Inferior parietal cortex (tissue), 1 donor: ENCODE measurements at regions not wholly inside any gene's neighbourhood (a gene's known extent, or its start where the extent isn't known, plus 50 kb on each side); places are given as distances from the start of the nearest gene placed in this dataset.
"Not testable (repeated sequence)": the region's sequence is repeated elsewhere in the genome, so short reads cannot be mapped to it uniquely, and the experiment has no call there.

ENCODE experiments used
- DNase-seq: peaks from one replicate; pipeline ENCODE4 v3.0.0-alpha.2; 2016; ENCODE audit errors: extremely low spot score

DNA sequence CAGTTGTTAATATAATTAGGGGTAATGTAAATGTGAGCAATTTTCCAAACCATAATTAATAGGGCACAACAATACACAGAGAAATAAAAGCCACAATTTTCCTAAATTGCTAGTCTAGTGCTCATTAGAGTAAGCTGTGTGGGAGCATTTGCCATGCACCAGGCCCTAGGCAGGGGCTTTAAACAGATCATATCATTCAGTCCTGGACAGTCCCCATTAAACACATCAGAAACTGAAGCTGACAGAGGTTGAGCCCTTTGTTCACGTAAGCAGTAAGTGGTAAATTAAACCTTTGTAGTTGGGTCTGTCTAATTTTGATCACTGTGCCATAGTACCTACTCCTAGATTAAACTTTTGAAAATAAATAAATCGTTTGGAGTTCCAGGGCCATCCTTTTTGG is 931.1 kb downstream of the C6orf118 start:
- DNase-seq = no peak

DNA sequence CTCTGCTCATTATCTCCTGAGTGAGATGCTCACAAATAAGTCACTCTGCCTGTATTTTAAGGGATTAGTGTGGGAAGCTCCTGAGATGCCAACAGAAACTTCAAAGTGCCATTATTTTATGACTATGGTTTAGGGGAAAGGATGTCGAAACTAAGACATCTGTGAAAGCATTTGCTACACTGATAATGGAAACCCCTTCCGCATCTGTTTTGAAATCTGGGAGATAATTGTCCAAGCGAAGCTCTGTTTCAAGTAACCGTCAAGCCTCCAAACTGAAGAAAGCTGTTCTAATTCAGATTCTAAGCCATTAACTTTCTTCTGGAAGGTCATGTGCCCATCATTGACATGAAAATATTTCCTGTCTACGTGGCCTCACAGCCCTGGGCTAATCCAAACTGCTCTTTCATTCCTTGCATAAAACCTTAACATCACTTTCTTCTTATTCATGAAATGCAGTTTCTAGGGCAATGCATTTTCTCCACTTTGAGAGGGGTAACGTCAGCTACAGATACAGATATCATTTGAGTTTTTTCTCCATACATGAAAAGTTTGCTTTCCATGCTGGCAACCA is 932.0 kb downstream of the C6orf118 start:
- DNase-seq = no peak

DNA sequence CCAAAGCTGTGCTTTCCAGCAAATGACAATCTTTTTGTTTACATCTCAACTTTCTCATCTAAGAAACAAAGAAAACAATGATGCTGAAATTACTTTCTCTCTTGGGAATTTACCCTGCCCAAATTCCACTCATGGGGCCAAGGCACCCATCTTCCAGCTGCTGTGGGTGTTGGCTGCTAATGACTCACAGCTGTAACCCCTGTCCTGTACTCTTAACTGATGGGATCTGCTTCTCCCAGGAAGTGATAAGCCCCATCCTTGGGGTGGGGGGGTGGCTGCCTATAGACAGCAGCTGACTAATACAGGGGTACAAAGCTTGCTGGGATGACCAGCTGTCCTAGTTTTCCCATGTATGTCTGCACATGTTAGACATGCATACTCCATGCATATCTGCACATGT is 938.6 kb downstream of the C6orf118 start:
- DNase-seq = no peak

DNA sequence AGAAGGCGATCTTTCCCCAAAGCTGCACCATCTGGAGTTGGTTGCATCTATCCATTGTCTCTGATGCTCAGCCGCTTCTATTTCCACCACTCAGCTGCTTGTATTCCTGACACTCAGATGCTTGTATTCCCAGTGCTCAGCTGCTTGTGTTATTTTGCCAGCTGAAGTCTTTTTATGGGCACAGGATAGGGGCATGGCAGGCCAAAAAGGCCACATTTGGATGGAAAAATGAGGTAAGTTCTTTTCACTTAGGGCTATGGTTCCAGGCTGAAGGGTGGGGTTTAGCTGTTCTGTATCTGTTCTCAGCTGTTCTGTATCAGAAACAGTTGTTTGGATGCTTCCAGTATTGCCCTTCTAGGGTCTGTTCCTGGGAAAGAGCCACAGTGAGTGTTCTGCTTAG is 944.9 kb downstream of the QKI start:
- no peak for DNase-seq

DNA sequence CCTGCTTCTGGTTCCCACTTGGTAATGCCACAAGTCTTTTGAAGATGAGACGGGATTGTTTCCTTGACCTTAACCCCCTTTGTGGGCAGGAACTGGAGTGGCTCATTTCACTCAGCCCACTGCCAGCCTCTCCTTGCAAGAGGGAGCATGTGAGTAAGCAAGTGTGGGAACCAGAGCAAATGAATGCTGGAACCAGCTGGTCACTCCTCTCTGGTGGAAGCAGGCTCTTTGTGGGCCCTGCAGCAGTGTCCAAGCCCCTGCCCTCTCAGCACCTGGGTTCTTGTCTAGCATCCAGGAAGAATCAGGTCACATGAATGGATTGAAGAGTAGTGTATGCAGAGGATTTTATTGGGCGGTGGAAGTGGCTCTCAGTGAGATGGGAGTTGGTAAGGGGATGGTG is 944.5 kb downstream of the QKI start:
- no peak for DNase-seq

DNA sequence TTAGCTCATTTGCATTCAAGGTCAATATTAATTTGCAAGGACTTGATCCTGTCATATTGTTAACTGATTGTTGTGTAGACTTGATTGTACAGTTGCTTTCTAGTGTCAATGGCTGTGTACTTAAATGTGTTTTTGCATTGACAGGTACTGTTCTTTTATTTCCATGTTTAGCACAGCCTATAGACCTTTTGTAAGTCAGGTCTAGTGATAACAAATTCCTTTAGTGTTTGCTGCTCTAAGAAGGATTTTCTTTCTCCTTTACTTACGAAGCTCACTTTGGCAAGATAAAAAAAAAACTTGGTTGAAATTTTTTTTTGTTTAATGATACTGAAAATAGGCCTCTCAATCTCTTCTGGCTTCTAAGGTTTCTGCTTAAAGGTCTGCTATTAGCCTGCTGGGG is 942.3 kb downstream of the QKI start:
- DNase-seq = no peak

DNA sequence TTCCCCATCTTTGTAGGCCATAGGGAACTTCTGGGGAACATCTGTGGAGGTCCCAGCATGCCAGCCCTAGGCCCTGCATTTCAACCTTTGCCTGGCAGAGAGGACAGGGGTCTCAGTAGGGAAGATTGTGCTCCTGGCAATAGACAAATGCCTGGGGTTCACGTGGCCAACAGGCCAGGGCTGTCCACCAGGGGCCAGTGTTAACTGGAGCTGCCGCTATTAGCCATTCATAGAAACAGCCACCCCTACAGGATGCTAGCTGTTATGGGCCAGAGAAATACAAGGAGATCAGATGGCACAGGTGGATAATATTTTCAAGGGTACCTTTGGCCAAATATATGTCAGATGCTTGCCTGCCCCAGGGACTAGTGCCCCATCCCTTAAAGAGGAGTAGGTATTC is 932.9 kb downstream of the QKI start:
- DNase-seq = no peak

DNA sequence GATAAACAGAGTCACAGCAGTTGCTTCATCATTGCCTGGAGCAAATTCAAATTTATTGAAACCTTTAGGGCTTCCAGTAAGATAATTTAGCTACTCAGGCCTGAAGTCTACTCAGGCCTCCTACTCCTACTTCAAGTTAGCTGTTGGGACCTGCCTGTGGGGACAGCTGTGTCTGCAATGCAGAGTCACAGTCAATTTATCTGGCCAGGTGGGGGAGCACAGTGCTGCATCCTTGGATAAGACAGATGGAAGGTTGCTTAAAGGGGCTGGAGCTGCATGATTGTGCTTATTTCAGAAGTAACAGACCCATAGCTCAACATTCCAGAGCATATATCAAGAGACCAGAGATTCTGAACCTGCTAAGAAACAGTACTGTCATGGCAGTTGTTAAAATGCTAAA is 932.1 kb downstream of the QKI start:
- no peak for DNase-seq

DNA sequence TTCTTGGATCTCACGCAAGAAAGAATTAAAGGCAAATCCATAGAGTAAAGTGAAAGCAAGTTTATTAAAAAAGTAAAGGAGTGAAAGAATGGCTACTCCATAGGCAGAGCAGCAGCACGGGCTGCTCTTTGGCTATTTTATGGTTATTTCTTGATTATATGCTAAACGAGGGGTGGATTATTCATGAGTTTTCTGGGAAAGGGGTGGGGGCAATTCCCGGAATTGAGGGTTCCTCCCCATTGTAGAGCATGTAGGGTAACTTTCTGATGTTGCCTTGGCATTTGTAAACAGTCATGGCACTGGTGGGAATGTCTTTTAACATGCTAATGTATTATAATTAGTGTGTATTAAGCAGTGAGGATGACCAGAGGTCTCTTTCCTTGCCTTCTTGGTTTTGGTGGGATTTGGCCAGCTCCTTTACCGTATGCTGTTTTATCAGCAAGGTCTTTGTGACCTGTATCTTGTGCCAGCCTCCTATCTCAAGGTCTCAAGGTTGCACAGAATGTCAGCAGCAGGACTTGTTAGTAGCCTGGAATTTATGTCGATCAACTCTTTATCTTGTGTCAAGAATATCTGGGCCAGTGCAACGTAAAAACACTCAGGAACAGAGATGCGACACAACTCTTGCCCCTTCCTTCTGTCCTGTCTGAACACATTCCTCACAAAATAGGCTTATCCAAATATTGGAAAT is 931.4 kb downstream of the QKI start:
- DNase-seq = no peak

DNA sequence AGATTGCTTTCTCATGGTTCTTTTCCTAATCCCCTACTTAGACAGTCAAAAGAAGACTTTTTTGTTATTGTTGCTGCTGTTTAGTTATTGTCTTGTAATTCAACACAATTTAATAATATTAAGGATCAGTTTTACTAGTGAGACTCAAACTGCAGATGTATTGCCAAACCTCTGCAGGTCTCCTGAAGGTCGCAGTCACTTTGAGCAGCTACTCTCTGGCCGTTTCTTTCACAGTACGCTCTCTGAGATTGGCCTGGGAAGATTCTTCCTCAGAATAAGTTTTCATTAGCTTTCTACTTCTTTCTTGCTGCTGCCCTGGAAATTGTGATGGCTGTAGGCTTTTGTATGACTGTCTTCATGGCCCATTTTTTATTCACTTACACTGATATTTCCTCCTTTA is 930.8 kb downstream of the QKI start:
- no peak for DNase-seq

DNA sequence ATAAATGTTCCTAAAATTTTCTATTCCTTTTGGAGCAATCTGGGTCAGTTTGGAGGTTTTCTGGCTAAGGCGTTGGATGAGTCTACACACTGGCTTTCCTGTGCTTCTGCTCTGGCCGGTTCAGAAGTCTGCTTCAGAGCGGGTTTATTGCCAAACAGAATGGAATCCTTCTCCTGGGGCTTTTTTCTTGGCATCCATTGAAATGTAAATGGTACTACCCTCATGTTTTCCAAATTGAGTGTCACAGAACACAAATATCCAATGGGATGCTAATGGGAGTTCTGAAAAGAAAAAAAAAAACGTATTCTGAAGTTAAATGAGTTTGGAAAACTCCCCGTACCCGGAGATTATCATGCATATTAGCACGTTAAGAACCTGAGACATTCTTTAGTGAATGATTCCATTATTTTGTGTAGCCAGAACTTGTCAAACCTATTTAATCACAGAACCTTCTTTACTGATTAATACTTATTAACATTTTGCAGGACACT is 930.3 kb downstream of the QKI start:
- no peak for DNase-seq

DNA sequence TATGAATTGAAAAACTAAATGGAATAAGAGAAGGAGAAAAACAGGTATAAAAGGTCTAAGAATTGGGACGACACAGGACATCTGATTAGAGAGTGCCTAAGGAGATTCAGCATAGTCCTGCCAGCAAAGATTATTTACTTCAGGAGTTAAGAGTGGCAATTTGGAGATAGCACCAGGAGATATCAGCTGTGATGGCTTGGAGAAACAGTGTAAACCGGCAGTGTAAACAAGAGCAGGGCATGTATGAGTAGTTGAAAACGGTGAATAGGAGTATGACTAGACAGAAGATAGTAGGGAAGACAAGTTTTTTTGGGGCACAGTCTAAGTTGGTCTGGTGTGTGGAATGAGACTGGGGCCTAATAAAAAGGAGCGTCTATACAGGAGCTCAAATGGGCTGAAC is 924.9 kb downstream of the QKI start:
- not testable (repeated sequence) for DNase-seq

DNA sequence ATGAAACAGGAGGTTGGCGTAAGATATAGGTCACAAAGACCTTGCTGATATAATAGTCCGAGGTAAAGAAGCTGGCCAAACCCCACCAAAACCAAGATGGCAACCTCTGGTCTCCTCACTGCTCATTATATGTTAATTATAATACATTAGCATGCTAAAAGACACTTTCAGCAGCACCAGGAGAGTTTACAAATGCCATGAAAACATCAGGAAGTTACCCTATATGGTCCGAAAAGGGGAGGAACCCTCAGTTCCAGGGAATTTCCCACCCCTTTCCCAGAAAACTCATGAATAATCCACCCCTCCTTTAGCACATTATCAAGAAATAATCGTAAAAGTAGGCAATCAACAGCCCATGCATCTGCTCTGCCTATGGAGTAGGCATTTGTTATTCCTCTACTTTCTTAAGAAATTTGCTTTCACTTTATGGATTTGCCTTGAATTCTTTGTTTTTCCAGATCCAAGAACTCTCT is 923.4 kb downstream of the QKI start:
- DNase-seq = no peak

DNA sequence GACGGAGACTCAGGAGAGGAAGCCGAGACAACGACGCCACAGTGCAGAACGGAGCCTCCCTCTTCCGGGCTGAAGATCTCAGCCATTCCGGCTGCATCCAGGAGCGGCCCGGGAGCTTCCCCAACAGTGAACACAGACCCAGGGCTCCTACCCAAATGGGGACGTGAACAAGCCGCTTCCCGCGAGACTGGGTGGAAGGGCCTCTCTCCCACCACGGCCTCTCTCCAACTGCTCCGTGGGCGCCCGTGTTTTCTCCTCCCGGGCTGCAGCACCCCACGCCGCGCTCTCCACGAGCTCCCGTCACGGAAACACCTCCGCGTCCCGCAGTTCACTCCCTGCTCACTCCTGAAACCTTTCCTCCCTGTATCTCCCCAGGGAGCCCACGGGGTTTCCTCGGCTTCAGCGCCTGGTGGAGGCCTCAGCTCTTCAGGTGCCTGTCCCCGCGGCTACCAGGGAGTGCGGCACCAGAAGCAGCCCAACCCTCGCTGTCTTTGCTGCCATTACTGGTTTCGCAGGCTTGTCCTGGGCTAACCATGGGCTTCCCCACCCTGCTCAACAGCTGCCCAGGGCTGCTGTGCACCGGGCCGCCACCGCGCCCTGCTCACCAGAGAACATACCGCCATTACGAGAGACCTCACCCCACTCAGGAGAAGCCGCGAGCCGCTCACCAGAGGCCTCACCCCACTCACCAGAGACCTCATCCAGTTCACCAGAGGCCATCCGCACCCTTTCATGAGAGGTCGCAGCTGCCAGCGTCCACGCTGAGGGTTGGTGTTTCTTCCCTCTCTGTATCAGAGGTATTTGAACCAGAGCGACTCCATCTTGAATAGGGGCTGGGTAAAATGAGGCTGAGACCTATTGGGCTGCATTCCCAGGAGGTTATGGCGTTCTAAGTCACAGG is 922.8 kb downstream of the QKI start:
- DNase-seq = no peak

DNA sequence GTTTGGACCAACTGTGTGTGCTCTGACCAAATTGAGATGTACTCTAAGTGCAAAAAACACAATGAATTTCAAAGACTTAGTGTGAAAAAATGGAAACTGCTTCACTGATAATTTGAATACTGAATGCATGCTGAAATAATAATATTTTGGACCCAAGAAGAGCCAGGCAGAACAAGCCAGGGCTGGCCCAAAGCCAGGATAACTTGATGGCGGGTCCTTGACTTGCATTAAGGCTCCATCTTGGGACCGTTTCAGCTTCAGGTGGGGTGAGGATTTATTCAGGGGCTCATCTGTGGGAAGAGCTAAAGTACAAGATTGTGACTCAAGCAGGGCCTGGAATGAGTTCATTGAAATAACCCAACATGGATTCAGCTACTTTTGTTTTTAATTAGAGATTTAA is 921.9 kb downstream of the QKI start:
- DNase-seq = no peak

DNA sequence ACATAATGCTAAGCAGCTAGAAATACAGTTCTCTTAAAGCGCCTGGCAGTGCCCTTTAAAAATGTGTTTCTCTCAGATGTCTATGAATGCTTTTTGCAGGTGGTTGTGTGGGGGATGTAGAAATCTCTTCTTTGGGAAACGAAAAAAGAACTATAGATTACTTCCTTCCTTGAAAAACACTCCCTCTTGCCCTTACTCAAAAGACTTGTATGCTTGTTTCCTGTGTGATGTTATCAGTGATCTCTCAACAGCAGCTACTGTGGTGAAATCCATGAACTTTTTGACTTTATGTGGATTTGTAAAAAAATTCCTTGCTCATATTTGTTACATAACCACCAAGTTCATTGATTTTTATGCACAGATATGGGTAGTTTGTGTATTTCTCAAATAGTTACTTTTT is 916.5 kb downstream of the QKI start:
- no peak for DNase-seq

DNA sequence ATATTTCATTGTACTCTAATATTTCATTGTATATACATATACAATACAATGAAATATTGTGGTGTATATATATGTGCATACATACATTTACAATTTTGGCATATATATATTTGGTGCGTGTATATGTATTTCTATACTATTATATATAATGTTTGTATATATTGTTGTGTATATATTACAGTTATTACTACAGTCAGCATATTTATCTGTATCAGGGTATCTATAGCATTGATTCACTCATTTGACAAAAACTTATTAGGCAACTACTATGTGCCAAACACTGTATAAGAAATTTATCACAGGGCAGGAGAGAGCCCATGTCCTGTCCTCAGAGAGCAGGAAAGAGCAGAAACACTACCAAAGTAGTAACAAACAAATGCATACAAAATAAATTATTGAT is 910.6 kb downstream of the QKI start:
- no peak for DNase-seq

DNA sequence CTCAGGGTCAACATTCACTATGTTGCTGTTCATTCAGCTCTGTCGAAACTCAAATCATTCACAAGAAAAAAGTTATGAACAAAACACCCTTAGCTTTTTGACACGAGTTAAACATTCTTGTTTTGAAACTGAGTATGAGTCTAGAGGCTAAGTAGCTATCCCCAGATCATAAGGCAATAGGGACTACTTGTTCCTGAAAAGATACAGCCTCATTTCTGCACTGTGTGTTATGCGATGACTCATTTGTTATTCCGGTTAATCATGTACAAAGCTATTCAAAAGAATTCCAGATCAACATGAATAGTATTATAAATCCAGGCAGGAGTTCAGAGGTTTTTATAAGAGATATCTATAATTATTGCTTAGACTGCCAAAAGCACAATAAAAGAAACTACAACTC is 908.0 kb downstream of the QKI start:
- DNase-seq = no peak

DNA sequence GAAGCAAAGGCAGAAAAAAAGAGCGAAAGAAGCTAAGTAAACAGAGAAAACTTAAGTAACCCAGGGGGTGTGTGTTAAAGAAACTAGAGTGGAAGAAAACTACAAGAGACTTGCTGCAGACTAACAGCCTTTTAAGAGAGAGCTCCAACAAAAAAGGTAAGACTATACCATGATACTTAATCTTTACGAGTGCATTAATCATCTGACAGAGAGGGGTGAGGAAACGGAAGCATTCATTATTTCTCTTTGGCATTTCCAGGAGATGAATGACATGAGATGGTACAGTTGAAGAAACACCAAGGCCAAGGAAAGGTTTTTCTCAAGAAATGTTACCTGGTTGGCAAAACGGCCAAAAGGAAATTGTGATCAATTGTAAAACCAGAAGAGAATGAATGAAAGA is 906.8 kb downstream of the QKI start:
- no peak for DNase-seq

DNA sequence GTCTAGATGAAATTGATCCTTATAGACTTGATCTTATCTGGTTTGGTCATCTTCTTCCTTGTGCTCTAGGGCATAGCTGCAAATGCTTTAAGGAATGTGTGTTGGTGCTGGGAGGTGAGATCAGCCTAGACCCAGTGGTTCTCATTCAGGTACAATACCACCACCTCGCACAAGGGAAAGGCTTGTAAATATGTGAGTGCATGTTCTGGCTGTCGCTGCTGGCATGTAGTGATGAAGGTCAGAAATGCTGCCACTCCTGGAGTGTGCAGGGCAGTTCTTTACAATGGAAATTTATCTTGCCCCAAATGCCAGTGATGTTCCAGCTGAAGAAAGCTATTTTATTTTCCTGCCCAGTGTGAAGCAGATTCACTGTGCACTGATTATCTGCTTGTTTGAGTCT is 900.9 kb downstream of the QKI start:
- no peak for DNase-seq

DNA sequence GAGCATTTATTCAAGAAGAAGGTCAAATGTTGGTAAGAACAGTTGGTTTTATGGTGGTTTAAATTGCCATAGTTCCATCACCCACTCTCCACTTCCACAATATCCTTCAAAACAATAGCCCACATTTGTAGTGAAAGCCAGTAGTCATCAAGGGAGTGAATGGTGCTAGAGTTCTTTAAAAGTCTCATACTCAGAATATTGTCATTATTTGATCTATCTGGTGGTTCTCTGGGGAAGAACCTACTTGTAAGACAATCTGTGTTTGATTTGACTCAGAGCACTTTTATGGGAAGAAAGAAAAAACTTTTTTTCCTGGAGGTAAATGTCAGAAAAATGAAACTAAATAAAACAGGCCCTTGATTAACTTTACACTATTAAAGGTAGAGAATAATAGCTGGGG is 893.8 kb downstream of the QKI start:
- no peak for DNase-seq

DNA sequence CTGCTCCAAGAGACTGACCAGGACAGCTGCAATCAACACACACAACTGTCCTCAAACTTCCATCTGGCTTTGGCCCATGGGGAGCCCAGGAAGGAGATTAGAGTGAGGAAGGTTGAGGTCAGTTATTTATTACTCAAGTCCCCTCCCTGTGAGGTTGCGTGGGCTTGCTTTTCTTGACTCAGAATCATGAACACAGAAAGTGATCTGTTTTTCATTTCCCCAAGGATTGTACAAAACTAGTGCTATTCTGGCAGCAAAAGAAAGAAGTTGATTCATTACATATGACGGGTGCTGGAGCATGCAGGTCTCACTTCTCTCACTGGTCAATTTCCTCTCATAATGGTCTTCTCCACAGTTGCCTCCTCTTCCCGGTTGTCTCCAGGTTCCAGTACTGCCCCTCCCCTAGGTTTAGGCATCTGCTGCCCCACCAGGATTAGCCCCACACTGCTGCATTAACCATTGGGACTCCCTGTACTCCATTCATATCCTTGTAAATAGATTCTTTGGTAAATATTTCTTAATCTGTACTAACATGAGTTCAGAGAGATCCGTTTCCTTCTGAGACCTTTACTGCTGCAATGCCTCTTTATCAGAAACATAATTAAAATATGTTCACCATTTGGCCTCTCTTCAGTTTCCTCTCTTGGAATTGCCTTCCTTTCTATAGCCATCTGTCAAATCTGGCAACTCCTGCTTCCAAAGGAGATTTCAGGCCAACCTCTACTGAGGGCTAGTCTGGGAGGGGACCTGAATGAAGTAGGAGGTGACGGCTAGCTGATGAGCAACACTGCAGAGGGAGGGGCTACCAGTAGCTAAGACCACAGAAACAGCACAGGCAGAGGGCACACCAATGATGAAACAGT is 888.8 kb downstream of the QKI start:
- DNase-seq = no peak
